ENCODE measurements at regions not wholly inside any gene's neighbourhood (a gene's known extent, or its start where the extent isn't known, plus 50 kb on each side); places are given as distances from the start of the nearest gene placed in this dataset.
A peak's percentile ranks its signal among the peaks of the same experiment; 100 is the strongest.
"Not testable (repeated sequence)": the region's sequence is repeated elsewhere in the genome, so short reads cannot be mapped to it uniquely, and the experiment has no call there.

DNA sequence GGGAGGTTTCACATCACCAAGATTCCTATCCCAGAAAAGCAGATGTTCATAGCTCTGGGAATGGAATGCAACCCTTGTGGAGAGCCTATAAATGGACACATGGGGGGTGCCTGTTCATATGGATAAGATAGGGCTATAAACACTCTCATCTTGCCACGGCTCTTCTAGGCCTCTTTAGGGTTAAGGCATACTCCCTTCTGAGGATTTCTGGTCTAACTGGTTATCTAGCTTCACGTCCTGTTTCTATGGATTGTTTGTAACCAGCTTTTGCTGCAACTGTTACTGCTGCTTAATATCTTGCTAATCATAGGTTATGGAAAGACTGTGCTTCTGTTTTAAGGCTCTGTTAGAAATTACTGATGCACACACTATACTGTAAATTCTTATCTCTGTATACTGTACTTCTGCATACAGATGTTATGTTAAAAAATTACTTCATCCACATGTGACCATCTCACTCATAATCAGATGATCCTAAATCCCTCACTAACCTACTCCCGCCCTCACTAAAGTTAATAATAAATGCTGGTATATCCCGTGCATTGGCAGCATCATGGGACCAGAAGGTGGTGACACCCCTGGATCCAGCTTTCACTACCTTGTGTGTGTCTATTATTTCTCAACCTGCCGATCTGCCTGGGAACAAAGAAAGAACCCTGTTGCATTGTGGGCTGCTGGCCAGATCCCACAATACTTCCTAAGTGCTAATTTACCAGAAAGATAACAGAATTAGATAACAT is 68.7 kb downstream of the PRKAB2 start:
- not testable (repeated sequence) for DNase-seq

DNA sequence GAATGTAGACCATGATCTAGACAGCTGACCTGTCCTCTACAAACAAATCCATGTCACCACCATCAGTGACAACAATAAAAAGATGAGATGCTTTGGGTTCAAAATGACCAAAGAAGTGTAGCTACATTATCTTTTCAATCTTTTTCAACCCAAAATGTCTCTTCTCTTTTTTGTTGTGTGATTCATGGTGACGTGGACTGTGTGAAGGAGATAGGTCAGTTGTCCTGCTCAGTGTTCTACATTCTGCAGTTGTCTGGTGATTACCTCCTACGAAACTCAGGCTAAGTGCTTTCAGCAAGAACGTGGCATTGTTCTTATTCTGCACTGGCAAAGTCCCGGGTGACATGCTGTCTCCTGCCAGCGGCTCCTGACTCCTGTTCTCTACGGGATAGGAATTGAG is 73.1 kb downstream of the PRKAB2 start:
- no peak for DNase-seq

DNA sequence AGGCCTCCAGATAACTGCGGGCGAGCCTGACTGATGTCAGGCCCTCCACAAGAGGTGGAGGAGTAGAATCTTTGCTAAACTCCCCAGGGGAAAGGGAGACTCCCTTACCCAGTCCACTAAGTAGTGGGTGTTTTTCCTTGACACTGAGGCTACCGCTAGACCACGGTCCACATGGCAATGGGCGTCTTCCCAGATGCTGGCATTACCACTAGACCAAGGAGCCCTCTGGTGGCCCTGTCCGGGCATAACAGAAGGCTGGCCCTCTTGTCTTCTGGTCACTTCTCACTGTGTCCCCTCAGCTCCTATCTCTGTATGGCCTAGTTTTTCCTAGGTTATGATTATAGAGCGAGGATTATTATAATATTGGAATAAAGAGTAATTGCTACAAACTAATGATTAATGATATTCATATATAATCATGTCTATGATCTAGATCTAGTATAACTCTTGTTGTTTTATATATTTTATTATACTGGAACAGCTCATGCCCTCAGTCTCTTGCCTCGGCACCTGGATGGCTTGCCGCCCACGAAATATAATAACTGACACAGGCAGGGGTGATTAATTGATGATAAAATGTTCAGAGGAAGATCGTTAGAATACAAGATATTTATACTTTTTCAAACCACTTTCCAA is 73.8 kb downstream of the PRKAB2 start:
- not testable (repeated sequence) for DNase-seq

GRCh38 chr1:147095691-147096090 is 76.6 kb downstream of the PRKAB2 start:
- no peak for DNase-seq

DNA sequence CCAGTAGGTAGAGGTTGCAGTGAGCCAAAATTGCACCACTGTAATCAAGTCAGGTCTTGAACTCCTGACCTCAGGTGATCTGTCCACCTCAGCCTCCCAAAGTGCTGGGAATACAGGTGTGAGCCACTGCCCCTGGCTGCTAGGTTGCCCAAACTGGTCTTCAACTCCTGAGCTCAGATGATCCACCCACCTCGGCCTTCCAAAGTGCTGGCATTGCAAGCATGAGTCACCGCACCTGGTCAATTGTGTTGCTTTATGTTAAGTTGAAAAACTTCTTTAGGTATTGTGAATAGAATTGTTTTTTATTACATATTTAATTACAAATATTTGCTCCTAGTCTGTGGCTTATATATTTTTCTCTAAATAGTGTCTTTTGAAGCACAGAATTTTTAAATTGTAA is 80.5 kb downstream of the PRKAB2 start:
- DNase-seq = no peak

GRCh38 chr1:147089457-147089856 is 82.8 kb downstream of the PRKAB2 start:
- DNase-seq = no peak

- no peak for DNase-seq
These were observed 86.1 kb downstream of the PRKAB2 start for GRCh38 chr1:147086129-147086528.

- peak; percentile 81 for DNase-seq
These were observed 87.8 kb downstream of the PRKAB2 start for GRCh38 chr1:147084273-147085096.

DNA sequence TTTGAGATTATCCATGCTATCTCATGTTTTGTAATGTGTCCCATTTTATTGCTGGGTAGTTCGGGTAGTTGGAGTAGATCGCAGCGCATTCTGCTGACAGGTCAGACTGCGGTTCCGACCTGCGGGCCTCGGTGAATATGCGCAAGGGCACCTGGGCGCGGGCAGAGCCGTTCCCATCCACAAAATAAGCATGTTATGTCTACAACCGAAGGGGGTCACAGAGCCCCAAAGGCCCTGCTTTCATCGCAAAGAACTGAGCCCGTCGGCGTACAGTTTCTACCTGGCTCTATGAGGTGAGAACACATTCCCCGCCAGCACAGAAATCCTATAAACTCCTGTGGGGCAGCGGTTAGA is 88.4 kb downstream of the PRKAB2 start:
- no peak for DNase-seq

- DNase-seq = no peak
These were observed 91.4 kb downstream of the PRKAB2 start for GRCh38 chr1:147080671-147081394.

DNA sequence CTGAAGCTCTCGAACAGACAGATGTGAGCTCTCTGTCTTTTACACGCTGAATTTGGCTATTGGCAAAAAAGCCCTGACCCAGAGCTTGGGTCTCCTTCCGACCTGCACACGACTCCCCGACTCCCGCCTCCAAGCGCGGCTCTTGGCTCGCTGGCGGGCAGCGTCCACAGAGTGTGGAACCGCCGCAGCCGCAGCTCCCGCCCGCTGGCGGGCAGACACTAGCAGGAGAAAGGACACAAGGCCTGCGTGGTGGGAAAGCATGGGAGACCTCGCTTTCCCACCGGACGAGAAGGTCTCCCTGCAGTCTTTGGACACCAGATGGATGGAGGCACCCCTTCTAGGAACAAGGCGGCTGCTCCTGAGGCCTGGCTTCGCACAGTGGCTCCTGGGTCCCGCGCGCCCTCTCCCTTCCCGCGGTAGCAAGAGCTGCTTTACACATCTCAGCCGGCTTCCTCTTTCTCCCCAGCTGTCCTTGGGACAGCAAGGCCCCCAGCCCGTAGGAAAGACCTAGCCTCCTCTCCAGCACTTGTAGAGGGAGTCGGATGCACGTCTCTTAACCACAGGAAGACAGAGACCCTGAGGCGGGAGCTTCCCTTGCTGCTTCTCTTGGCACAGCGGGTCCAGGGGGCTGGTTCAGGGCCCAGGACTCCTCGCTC is 92.1 kb downstream of the PRKAB2 start:
- no peak for DNase-seq

GRCh38 chr1:147079400-147080005 is 92.8 kb downstream of the PRKAB2 start:
- no peak for DNase-seq

DNA sequence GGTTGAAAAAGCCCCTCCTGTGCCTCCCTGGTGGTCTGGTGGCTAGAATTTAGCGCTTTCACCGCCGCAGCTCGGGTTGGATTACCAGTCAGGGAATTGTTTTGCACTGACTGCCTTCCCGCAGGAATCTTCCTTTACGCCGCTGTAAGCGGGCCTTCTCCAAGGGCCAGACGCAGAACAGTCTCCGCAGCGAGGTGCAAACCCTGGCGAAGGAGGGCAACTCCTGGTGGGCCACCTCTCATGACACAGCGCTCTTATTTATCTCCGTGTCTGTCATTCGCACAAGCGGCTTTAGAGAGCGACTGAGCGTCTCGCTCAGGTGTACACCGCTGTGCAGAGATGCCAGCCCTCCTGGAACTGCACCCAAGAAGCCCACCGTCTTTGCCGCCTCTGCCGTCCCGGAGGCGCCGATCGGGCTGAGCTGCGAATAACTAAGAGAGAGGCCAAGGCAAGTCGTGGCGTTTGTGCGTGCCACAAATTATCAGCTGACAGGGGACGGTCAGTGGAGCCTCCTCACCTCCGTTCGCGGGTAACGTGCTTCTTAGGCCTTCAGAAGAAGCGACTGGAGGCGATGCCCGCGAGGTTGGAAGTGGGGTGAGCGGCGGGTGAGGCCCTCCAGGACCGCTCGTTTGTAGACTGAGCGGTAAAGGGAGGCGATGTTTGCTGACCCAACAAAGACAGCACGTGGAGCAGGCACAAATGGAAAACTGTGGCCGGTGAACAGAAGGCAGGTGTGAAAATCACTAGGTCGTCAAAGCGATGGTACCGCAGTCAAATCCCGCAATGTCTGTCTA is 93.5 kb downstream of the PRKAB2 start:
- DNase-seq = no peak

GRCh38 chr1:147077936-147078605 is 94.2 kb downstream of the PRKAB2 start:
- no peak for DNase-seq

- DNase-seq = no peak
These were observed 94.7 kb downstream of the PRKAB2 start for GRCh38 chr1:147077523-147077922.

GRCh38 chr1:147077081-147077480 is 95.2 kb downstream of the PRKAB2 start:
- DNase-seq = no peak

DNA sequence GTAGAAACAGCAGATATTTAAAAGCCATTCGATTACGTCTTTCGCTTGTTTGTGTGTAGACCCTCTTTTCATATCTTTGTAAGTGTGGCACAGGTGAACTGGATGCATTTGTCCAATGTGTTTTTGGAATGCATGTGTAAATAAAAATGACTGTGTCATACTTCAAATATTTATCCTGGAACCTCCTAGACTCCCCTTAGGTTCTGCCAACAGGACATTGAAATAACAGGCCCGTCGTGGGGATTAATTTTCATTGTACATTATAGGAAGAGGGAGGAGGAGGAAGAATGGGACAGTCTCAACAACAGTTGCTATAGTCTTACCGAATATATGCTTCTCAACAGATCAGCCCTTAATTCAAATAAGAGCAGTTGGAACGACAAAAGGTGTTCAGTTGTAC is 95.8 kb downstream of the PRKAB2 start:
- no peak for DNase-seq

GRCh38 chr1:147072482-147073432 is 99.5 kb downstream of the PRKAB2 start:
- no peak for DNase-seq

- no peak for DNase-seq
These were observed 101.1 kb downstream of the PRKAB2 start for GRCh38 chr1:147071142-147071541.

GRCh38 chr1:147062956-147063355 is 109.3 kb downstream of the PRKAB2 start:
- no peak for DNase-seq

All from activated naive CD4-positive, alpha-beta T cell treated with anti-CD3 and anti-CD28 coated beads, Interleukin-2, amount 50 U/mL, for 16 hours (primary cell).